Kidney glomerular epithelial cell (primary cell): ENCODE measurements at regions not wholly inside any gene's neighbourhood (a gene's known extent, or its start where the extent isn't known, plus 50 kb on each side); places are given as distances from the start of the nearest gene placed in this dataset.
"Not testable (repeated sequence)": the region's sequence is repeated elsewhere in the genome, so short reads cannot be mapped to it uniquely, and the experiment has no call there.

Experiments
- DNase-seq: peaks from one replicate; lab custom pipeline; 2025; lab: John Stamatoyannopoulos, UW

- DNase-seq, result no peak
These were observed 174.3 kb downstream of the CPS1 start for GRCh38 chr2:210730672-210731071.

GRCh38 chr2:210746826-210747225, 190.4 kb downstream of the CPS1 start:
- not testable (repeated sequence) for DNase-seq

GRCh38 chr2:210752532-210752931, 196.1 kb downstream of the CPS1 start:
- DNase-seq, result no peak

GRCh38 chr2:210753386-210753785, 197.0 kb downstream of the CPS1 start:
- no peak for DNase-seq

GRCh38 chr2:210756855-210757254, 200.5 kb downstream of the CPS1 start:
- DNase-seq, result no peak

- no peak for DNase-seq
These were observed 206.5 kb downstream of the CPS1 start for GRCh38 chr2:210762604-210763588.

- no peak for DNase-seq
These were observed 212.0 kb downstream of the CPS1 start for GRCh38 chr2:210768329-210768910.

- no peak for DNase-seq
These were observed 220.4 kb downstream of the CPS1 start for GRCh38 chr2:210776756-210777155.

- peak; percentile 11 for DNase-seq
These were observed 225.8 kb downstream of the CPS1 start for GRCh38 chr2:210782222-210782621.

GRCh38 chr2:210787831-210788230, 231.4 kb downstream of the CPS1 start:
- not testable (repeated sequence) for DNase-seq

- no peak for DNase-seq
These were observed 235.6 kb downstream of the CPS1 start for GRCh38 chr2:210792000-210792399.

GRCh38 chr2:210795506-210795905, 239.1 kb downstream of the CPS1 start:
- no peak for DNase-seq

- no peak for DNase-seq
These were observed 241.8 kb downstream of the CPS1 start for GRCh38 chr2:210798180-210798579.

GRCh38 chr2:210814251-210815025, 258.0 kb downstream of the CPS1 start:
- DNase-seq, result no peak

GRCh38 chr2:210816769-210817168, 260.4 kb downstream of the CPS1 start:
- DNase-seq, result no peak

- DNase-seq, result no peak
These were observed 262.1 kb downstream of the CPS1 start for GRCh38 chr2:210818473-210818872.

GRCh38 chr2:210833403-210833802, 277.0 kb downstream of the CPS1 start:
- DNase-seq, result no peak

GRCh38 chr2:210839034-210839433, 282.6 kb downstream of the CPS1 start:
- no peak for DNase-seq

- no peak for DNase-seq
These were observed 283.1 kb downstream of the CPS1 start for GRCh38 chr2:210839450-210839849.

GRCh38 chr2:210842896-210843295, 286.5 kb downstream of the CPS1 start:
- DNase-seq, result no peak

GRCh38 chr2:210844016-210844415, 287.6 kb downstream of the CPS1 start:
- no peak for DNase-seq

GRCh38 chr2:210859314-210859713, 302.9 kb downstream of the CPS1 start:
- DNase-seq, result no peak

GRCh38 chr2:210860276-210860675, 303.9 kb downstream of the CPS1 start:
- no peak for DNase-seq
